Right atrium auricular region (tissue), 2 donors: ENCODE measurements at regions not wholly inside any gene's neighbourhood (a gene's known extent, or its start where the extent isn't known, plus 50 kb on each side); places are given as distances from the start of the nearest gene placed in this dataset.
A peak's percentile ranks its signal among the peaks of the same experiment; 100 is the strongest.

Source experiments
- DNase-seq: peaks from one replicate; pipeline ENCODE4 v3.0.0-alpha.2; 2019; ENCODE audit warnings: low spot score
- H3K27ac ChIP-seq, 2 donors: fragments of 200-600 bp; sonication (generic); 1 replicate in 1 of 2; 2 replicates in 1 of 2; pipeline ENCODE4 v1.5.1; 2016 to 2019
- H3K27me3 ChIP-seq, 2 donors: fragments of 200-600 bp; sonication (generic); one replicate each; pipeline versions ENCODE4 v1.5.1 to v1.6.0; 2017 to 2019
- H3K36me3 ChIP-seq: fragments of 200-600 bp; sonication (generic); one replicate; pipeline ENCODE4 v1.5.1; 2016
- H3K4me1 ChIP-seq, 2 donors: fragments of 200-600 bp; sonication (generic); one replicate each; pipeline versions ENCODE4 v1.5.1 to v1.6.0; 2017 to 2019
- H3K4me3 ChIP-seq, 2 donors: fragments of 200-600 bp; sonication (generic); 1 replicate in 1 of 2; 2 replicates in 1 of 2; pipeline ENCODE4 v1.5.1; 2017 to 2019; ENCODE audit warnings: mild to moderate bottlenecking in 1 of 2, moderate library complexity in 1 of 2
- H3K9me3 ChIP-seq, 2 donors: fragments of 200-600 bp; sonication (generic); one replicate each; pipeline ENCODE4 v1.5.1; 2019
- TF ChIP-seq, protein P1 (sequence below), 2 donors: fragments of 200-600 bp; sonication (generic); IDR thresholded peaks; one replicate each; pipeline ENCODE4 v1.5.1; 2019; ENCODE audit warnings: antibody characterized with exemption in 2 of 2

GRCh38 chr19:27750391-27751043, 1462.4 kb downstream of the UQCRFS1 start:
- no peaks in the 10 kb centered on the region for H3K27me3 ChIP-seq
- H3K9me3 ChIP-seq = no peaks in the 10 kb centered on the region
- H3K4me1 ChIP-seq = peaks cover 0 to 14% of the 10 kb centered on the region in 2 donors
- no peak overlapping the region for H3K4me3 ChIP-seq
- no peak overlapping the region for H3K27ac ChIP-seq
- no peaks in the 10 kb centered on the region for H3K36me3 ChIP-seq
- TF ChIP-seq, protein P1, sequence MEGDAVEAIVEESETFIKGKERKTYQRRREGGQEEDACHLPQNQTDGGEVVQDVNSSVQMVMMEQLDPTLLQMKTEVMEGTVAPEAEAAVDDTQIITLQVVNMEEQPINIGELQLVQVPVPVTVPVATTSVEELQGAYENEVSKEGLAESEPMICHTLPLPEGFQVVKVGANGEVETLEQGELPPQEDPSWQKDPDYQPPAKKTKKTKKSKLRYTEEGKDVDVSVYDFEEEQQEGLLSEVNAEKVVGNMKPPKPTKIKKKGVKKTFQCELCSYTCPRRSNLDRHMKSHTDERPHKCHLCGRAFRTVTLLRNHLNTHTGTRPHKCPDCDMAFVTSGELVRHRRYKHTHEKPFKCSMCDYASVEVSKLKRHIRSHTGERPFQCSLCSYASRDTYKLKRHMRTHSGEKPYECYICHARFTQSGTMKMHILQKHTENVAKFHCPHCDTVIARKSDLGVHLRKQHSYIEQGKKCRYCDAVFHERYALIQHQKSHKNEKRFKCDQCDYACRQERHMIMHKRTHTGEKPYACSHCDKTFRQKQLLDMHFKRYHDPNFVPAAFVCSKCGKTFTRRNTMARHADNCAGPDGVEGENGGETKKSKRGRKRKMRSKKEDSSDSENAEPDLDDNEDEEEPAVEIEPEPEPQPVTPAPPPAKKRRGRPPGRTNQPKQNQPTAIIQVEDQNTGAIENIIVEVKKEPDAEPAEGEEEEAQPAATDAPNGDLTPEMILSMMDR (IDR thresholded peaks at IDR 0.05) = no peak
- no peak for DNase-seq

- Histone ChIP-seq H3K36me3 (no peaks in the 10 kb centered on the region), H3K27ac (no peak overlapping the region), H3K4me3 (no peak overlapping the region), H3K27me3 (no peaks in the 10 kb centered on the region), H3K9me3 (no peaks in the 10 kb centered on the region), H3K4me1 (peaks cover 0 to 24% of the 10 kb centered on the region in 2 donors)
- DNase-seq = no peak
- TF ChIP-seq, protein P1 (IDR thresholded peaks at IDR 0.05) = no peak
Measured at GRCh38 chr19:27748551-27749152, 1464.3 kb downstream of the UQCRFS1 start.

- Histone ChIP-seq H3K4me3 (peak overlapping the region in 1 of 2 donors; percentile 37), H3K9me3 (no peaks in the 10 kb centered on the region), H3K27ac (no peak overlapping the region), H3K27me3 (no peaks in the 10 kb centered on the region), H3K4me1 (peaks cover 0 to 24% of the 10 kb centered on the region in 2 donors), H3K36me3 (no peaks in the 10 kb centered on the region)
- TF ChIP-seq, protein P1 (IDR thresholded peaks at IDR 0.05) = peak in 1 of 2 donors; percentile 58
- peak; percentile 58 for DNase-seq
Measured at GRCh38 chr19:27746691-27747380, 1466.1 kb downstream of the UQCRFS1 start.

DNA sequence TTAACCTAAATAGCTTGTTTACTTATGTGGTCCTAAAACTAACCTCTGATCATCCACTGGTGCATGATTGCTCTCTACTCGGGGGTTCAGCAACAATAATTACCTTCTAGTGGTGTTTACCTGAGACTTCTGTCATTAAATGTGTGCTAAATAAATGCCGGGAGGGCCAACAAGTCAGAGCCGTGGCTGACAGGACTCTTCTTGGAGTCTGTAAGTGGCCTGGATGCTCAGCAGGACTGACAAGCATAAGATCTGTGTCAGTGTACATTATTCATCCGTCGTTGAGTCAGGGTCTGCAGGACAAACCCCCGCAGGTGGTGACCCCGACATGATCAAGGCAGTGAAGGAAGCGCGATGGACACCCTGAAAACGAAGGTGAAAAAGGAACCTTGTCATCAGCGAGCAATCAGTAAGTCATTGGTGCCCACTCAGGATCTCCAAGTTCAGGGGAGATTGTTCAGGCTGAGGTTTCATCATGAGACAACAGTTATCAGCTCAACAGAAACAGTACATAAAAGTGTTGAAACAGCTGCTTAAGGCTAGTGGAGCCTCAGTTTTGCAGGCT, 1466.9 kb downstream of the UQCRFS1 start:
- no peaks in the 10 kb centered on the region for H3K27me3 ChIP-seq
- DNase-seq = peak; percentile 47
- H3K27ac ChIP-seq = no peak overlapping the region
- no peaks in the 10 kb centered on the region for H3K9me3 ChIP-seq
- H3K4me1 ChIP-seq = peaks cover 0 to 24% of the 10 kb centered on the region in 2 donors
- TF ChIP-seq, protein P1 (IDR thresholded peaks at IDR 0.05) = no peak
- H3K36me3 ChIP-seq = no peaks in the 10 kb centered on the region
- H3K4me3 ChIP-seq = no peak overlapping the region

DNA sequence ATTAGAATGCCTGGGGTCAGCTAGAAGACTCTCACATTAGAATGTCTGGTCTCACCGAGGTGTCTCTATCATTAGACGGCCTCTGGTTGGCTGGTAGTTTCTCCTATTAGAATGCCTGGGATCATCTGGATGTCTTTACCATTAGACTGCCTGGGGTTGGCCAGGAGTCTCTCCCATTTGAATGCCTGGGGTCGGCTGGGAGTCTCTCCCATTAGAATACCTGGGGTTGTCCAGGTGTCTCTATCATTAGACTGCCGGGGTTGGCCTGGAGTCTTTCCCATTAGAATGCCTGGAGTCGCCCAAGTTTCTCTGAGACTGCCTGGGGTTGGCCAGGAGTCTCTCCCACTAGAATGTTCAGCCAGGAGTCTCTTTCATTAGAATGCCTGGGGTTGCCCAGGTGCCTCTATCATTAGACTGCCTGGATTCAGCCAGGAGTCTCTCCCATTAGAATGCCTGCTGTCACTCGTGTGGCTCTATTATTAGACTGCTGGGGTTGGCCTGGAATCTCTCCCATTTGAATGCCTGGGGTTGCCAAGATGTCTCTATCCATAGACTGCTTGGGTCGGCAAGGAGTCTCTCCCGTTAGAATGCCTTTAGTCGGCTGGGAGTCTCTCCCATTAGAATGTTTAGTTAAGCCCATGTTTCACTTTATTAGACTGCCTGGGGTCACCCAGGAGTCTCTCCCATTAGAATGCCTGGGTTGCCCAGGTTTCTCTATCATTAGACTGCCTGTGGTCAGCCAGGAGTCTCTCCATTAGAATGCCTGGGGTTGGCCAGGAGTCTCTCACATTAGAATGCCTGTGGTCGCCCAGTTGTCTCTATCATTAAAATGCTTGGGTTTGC, 1467.8 kb downstream of the UQCRFS1 start:
- no peaks in the 10 kb centered on the region for H3K9me3 ChIP-seq
- no peak overlapping the region for H3K4me3 ChIP-seq
- no peaks in the 10 kb centered on the region for H3K27me3 ChIP-seq
- no peaks in the 10 kb centered on the region for H3K36me3 ChIP-seq
- no peak overlapping the region for H3K27ac ChIP-seq
- TF ChIP-seq, protein P1 (IDR thresholded peaks at IDR 0.05) = no peak
- H3K4me1 ChIP-seq = peaks cover 0 to 24% of the 10 kb centered on the region in 2 donors
- peak; percentile 40 for DNase-seq
